Activated T-helper 2 cell treated with anti-CD3 and anti-CD28 coated beads, Interferon-gamma antibody, Interleukin-2, Interleukin-4, amounts not matched to agents 10 μg/mL and 5 μg/mL and 100 μg/mL, durations not matched to agents 14 hours and 24 hours and 36 hours (primary cell): ENCODE measurements at regions not wholly inside any gene's neighbourhood (a gene's known extent, or its start where the extent isn't known, plus 50 kb on each side); places are given as distances from the start of the nearest gene placed in this dataset.
"Not testable (repeated sequence)": the region's sequence is repeated elsewhere in the genome, so short reads cannot be mapped to it uniquely, and the experiment has no call there.

Source experiments
- DNase-seq: peaks from one replicate; pipeline ENCODE4 v3.0.0; 2021; ENCODE audit warnings: low spot score
- H3K27ac Mint-ChIP-seq: one replicate; pipeline ENCODE4 v1.8.0; 2021; ENCODE audit warnings: mixed read lengths
- H3K27me3 Mint-ChIP-seq: one replicate; pipeline ENCODE4 v1.8.0; 2021; ENCODE audit warnings: low read depth, mixed read lengths
- H3K36me3 Mint-ChIP-seq: one replicate; pipeline ENCODE4 v1.8.0; 2021; ENCODE audit warnings: low read depth, mixed read lengths
- H3K4me1 Mint-ChIP-seq: one replicate; pipeline ENCODE4 v1.8.0; 2021; ENCODE audit warnings: low read depth, mixed read lengths
- H3K4me3 Mint-ChIP-seq: one replicate; pipeline ENCODE4 v1.8.0; 2021; ENCODE audit warnings: low read depth, mild to moderate bottlenecking, moderate library complexity, mixed read lengths
- H3K9me3 Mint-ChIP-seq: one replicate; pipeline ENCODE4 v1.8.0; 2021; ENCODE audit warnings: mixed read lengths
- intact Hi-C: fragments of 100-400 bp; cut with micrococcal nuclease; formaldehyde crosslinking; loops from one replicate; pipeline ENCODE4 v1.15.1; 2023

DNA sequence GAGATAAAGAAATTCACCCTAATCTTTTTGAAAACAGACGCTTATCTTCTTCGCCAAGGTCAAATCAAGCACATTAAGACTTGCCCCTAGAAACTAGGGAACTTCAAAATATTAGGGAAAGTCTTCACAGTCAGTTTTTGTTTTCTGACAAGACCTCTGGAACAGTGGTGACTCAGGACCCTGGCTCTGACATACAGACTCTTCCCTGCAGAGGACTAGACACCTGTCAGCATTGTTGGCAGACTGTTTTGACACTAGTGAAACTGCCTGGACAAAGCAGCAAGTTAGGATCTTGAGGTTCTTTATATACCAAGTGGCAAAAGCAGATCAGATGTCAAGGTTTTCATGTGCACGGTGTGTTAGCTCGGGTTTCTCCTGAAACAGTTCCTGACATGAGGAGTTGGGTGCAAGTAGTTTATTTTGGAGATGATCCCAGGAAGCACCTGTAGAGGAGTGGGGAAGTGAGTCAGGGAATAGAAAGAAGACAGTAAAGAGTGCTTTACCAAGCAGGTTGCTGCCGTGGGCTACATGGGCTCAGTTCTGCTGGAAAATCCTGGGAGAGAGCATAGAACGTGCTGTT, 182.0 kb upstream of the IRX5 start:
- Mint-ChIP-seq H3K4me3 (no peak overlapping the region), H3K27ac (no peak overlapping the region), H3K36me3 (no peaks in the 10 kb centered on the region), H3K27me3 (no peaks in the 10 kb centered on the region), H3K9me3 (no peaks in the 10 kb centered on the region), H3K4me1 (no peaks in the 10 kb centered on the region)
- intact Hi-C loops, result no loop called here
- DNase-seq, result no peak

DNA sequence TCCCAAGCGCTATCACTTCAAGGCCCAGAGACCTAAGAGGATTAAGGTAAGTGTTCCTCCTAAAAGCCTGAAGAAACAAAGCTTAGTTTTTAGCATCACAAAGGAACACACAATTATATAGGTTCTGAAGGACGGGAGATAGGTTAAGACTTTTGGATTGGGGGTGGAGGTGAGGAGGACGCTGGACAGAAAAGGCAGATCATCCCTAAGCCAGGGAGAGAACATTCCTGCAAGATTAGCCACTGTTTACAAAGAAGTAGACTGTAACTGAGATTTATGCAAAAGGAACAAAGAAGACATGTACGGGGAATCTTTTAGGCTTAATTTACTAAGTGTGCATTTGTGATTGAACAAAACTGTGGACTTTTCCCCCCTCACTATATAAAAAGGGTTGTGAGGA, 184.1 kb upstream of the IRX5 start:
- H3K27ac Mint-ChIP-seq, result no peak overlapping the region
- H3K27me3 Mint-ChIP-seq, result no peaks in the 10 kb centered on the region
- H3K4me1 Mint-ChIP-seq, result no peaks in the 10 kb centered on the region
- H3K36me3 Mint-ChIP-seq, result no peaks in the 10 kb centered on the region
- H3K4me3 Mint-ChIP-seq, result no peak overlapping the region
- no peak for DNase-seq
- H3K9me3 Mint-ChIP-seq, result no peaks in the 10 kb centered on the region
- intact Hi-C loops, result no loop called here

DNA sequence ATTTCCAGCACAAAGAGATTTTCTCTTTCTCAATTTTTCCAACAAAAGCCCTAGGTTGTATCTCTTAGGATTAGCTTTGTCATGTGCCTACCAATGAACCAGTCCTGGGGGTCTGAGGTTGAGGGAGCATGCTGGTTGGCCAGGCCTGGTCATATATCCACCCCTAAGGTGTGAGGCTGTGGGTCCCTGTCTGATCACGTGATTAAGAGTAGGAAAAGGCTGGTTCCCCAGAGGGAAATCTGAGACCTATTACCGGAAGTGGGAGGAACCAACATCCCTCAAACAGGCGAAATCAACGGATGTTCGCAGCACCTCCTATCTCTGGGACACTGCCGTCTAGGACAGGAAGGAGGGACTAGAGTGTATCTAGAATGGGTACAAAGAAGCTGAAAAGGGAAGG, 185.7 kb upstream of the IRX5 start:
- no peak overlapping the region for H3K27ac Mint-ChIP-seq
- H3K36me3 Mint-ChIP-seq, result no peaks in the 10 kb centered on the region
- no peaks in the 10 kb centered on the region for H3K4me1 Mint-ChIP-seq
- intact Hi-C loops, result no loop called here
- DNase-seq, result no peak
- H3K27me3 Mint-ChIP-seq, result no peaks in the 10 kb centered on the region
- no peak overlapping the region for H3K4me3 Mint-ChIP-seq
- H3K9me3 Mint-ChIP-seq, result no peaks in the 10 kb centered on the region

DNA sequence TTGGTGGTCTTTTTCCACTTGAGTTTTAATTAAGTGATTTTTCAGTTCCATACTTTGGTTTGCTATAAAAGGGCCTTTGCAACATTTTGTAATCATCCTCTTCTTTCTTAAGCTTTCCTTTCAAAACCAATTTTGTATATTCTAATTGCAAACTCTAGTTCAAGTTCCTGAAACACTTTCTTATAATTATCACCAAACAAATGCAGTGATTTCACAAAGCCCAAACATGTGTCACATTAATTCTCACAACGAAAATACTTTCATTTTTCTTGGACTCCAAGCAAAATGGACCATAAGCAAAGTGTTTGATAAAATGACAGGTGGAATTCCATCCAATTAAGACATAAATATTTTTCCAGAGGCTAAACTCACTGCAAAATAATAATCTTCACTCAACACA, 188.2 kb upstream of the IRX5 start:
- H3K27ac Mint-ChIP-seq, result no peak overlapping the region
- no peaks in the 10 kb centered on the region for H3K36me3 Mint-ChIP-seq
- intact Hi-C loops, result no loop called here
- H3K9me3 Mint-ChIP-seq, result no peaks in the 10 kb centered on the region
- no peaks in the 10 kb centered on the region for H3K4me1 Mint-ChIP-seq
- no peak overlapping the region for H3K4me3 Mint-ChIP-seq
- H3K27me3 Mint-ChIP-seq, result no peaks in the 10 kb centered on the region
- no peak for DNase-seq

DNA sequence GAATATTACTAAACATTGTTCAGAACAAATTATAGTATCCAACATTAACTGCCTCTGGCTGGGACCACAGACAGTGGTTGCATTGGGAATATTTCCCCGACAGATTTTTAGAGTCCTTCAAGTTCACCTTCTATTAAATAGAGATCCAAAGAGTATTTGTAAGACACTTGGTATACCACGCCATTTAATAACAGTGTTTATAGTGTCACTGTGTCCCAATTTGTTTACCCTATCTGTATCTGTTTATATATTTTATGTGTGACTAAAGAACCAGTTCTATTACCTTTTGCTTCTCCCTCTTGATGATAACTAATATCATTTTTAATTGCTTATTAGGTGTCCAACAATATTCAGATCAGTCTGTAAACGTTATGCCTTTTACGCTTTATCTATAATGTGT, 191.3 kb upstream of the IRX5 start:
- no peak overlapping the region for H3K4me3 Mint-ChIP-seq
- intact Hi-C loops, result no loop called here
- no peak overlapping the region for H3K27ac Mint-ChIP-seq
- no peaks in the 10 kb centered on the region for H3K4me1 Mint-ChIP-seq
- H3K27me3 Mint-ChIP-seq, result no peaks in the 10 kb centered on the region
- no peak for DNase-seq
- no peaks in the 10 kb centered on the region for H3K36me3 Mint-ChIP-seq
- no peaks in the 10 kb centered on the region for H3K9me3 Mint-ChIP-seq

DNA sequence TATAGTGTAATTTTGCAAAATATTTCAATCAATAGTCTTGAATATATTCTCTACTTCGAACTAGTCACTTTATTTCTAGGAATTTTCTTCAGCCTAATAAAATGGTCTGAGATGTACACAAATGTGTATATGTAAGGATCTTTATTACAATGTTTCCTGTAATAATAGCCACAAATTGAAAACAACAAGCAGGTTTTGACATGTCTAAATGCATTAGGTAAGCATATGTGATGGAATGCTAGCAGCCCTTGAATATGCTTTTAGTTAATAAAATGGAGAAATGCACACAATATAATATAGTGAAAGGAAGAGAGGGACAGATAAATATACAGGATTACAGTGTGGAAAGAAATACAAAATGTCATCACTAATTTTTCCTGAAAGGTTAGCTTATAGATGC, 196.5 kb upstream of the IRX5 start:
- H3K27me3 Mint-ChIP-seq, result no peaks in the 10 kb centered on the region
- no peaks in the 10 kb centered on the region for H3K36me3 Mint-ChIP-seq
- intact Hi-C loops, result no loop called here
- H3K4me1 Mint-ChIP-seq, result no peaks in the 10 kb centered on the region
- no peak overlapping the region for H3K27ac Mint-ChIP-seq
- no peak overlapping the region for H3K4me3 Mint-ChIP-seq
- DNase-seq, result no peak
- H3K9me3 Mint-ChIP-seq, result no peaks in the 10 kb centered on the region

DNA sequence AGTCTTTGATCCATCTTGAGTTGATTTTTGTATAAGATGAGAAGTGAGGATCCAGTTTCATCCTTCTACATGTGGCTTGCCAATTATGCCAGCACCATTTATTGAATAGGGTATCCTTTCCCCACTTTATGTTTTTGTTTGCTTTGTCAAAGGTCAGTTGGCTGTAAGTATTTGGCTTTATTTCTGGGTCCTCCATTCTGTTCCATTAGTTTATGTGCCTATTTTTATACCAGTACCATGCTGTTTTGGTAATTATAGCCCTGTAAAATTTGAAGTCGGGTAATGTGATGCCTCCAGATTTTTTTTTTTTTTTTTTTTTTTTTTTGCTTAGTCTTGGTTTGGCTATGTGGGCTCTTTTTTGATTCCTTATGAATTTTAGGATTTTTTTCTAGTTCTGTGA, 203.0 kb upstream of the IRX5 start:
- H3K9me3 Mint-ChIP-seq, H3K4me1 Mint-ChIP-seq, DNase-seq, intact Hi-C loops, H3K27me3 Mint-ChIP-seq, H3K36me3 Mint-ChIP-seq, H3K4me3 Mint-ChIP-seq, H3K27ac Mint-ChIP-seq: not testable (repeated sequence)

DNA sequence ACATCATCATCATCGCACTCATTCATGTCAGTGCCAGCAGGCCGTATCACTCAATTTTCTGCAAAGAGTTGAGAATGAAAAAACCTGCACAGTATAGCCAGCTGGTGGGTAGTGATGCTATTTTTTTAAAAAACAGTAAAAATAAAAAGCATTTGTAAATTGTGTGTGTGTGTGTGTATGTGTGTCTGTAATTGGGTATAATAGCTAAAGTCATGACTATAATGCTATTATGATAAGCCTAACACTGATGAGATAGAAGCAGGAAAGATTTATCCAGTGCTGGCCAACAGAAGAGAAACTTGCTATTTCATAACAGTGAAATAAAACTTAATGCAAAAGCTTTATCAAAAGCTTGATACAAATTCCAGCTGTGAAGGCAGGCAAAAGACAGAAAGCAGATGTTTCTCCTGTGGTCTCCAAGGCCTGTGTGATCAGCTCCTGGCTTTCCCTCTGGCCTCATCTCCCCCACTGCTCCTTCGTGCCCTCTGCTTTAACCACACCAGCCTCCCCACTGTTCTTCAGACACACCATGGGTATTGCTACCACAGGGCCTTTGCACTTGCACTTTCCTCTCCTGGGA, 206.2 kb upstream of the IRX5 start:
- Mint-ChIP-seq H3K27me3 (no peaks in the 10 kb centered on the region), H3K27ac (no peak overlapping the region), H3K9me3 (no peaks in the 10 kb centered on the region), H3K36me3 (no peaks in the 10 kb centered on the region), H3K4me1 (no peaks in the 10 kb centered on the region), H3K4me3 (no peak overlapping the region)
- no peak for DNase-seq
- intact Hi-C loops, result no loop called here

DNA sequence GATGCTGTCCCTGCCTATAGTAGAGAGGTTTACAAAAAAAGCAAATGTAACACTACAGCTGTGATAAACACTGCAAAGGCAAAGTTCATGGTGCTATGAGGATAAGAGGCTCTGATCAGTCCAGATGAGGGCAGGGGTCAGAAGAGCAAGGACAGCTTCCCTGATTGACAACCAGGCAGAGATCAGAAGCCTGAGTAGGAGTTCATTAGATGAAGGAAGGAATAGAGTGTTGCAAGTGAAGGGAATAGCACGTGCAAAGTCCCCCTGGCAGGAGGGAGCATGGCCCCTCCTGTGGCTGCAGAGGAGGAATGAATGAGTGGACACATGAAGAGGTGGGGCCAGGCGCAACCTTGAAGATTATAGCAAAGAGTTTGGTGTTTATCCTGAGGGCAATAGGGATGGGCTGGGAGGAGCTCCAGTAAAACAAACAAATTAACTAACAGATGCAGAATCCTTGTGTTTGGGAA, 208.4 kb upstream of the IRX5 start:
- no peak overlapping the region for H3K4me3 Mint-ChIP-seq

DNA sequence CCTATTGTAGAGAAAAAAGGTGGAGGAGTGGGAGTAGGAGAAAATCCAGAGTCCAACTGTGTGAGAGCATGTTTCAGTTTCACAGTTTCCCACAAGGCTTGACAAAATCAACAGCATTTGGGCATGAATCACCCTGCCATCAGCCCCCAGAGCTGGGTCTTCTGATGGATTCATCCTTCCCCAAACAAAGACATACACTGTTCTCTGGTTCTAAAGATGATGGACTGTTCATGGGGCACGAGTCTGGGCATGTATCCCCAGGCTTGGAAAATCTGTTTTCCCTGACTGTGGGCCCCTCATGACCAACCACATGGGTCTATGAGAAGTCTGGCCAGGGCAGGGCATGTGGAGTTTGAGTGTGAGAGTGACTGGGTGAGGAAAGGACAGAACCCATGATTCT, 210.4 kb upstream of the IRX5 start:
- Mint-ChIP-seq H3K9me3 (no peaks in the 10 kb centered on the region), H3K27ac (no peak overlapping the region)
- intact Hi-C loops, result no loop called here

More for the DNA sequence above, 208.4 kb upstream of the IRX5 start:
- no peak for DNase-seq
- Mint-ChIP-seq H3K36me3 (no peaks in the 10 kb centered on the region), H3K9me3 (no peaks in the 10 kb centered on the region), H3K27me3 (no peaks in the 10 kb centered on the region), H3K27ac (no peak overlapping the region), H3K4me1 (no peaks in the 10 kb centered on the region)
- intact Hi-C loops, result no loop called here

DNA sequence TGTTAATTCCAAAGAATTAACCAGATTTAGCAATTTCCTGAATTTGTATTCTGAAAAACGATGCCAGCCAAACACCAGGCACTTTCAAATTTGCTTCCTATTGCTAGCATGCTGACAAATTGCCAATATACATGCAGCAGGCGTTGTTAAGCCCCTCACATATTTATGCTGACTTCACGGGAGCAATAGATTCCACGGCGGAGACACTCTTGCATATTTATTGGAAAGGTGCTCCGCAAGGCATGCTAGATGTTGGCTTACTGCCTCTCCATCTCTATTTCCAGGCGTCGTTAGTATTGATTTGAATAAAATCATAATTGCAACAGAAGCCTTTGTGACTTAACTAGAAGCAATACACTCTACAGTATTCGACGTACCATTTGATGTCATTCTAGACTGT, 211.0 kb upstream of the IRX5 start:
- intact Hi-C loops, result no loop called here
- Mint-ChIP-seq H3K27me3 (no peaks in the 10 kb centered on the region), H3K4me1 (no peaks in the 10 kb centered on the region), H3K27ac (no peak overlapping the region), H3K4me3 (no peak overlapping the region), H3K9me3 (no peaks in the 10 kb centered on the region), H3K36me3 (no peaks in the 10 kb centered on the region)
- no peak for DNase-seq

More for the DNA sequence above, 210.4 kb upstream of the IRX5 start:
- no peak overlapping the region for H3K4me3 Mint-ChIP-seq
- no peak for DNase-seq
- H3K4me1 Mint-ChIP-seq, result no peaks in the 10 kb centered on the region
- no peaks in the 10 kb centered on the region for H3K27me3 Mint-ChIP-seq
- H3K36me3 Mint-ChIP-seq, result no peaks in the 10 kb centered on the region

DNA sequence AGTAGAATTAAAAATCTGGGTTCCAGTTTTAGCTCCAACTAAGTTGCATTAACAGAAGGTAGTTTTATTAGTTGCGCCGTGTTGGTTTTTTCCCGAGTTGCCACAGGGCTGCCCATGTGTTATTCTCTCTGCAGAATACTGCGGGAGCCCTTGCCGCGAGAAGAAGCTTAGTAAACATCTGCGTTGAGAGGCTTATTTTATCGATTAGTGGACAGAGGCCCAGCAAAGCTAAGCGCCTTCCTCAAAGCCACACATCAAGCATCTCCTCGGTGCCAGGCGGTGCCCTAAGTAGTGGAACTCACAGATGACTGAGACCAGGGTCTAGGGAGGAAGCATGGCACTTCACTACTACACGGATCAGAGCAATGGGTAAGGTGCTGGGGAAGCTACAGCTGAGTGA, 212.3 kb upstream of the IRX5 start:
- intact Hi-C loops, result no loop called here
- no peaks in the 10 kb centered on the region for H3K27me3 Mint-ChIP-seq
- no peaks in the 10 kb centered on the region for H3K4me1 Mint-ChIP-seq
- no peak overlapping the region for H3K4me3 Mint-ChIP-seq
- no peak for DNase-seq
- H3K36me3 Mint-ChIP-seq, result no peaks in the 10 kb centered on the region
- H3K27ac Mint-ChIP-seq, result no peak overlapping the region
- H3K9me3 Mint-ChIP-seq, result no peaks in the 10 kb centered on the region

DNA sequence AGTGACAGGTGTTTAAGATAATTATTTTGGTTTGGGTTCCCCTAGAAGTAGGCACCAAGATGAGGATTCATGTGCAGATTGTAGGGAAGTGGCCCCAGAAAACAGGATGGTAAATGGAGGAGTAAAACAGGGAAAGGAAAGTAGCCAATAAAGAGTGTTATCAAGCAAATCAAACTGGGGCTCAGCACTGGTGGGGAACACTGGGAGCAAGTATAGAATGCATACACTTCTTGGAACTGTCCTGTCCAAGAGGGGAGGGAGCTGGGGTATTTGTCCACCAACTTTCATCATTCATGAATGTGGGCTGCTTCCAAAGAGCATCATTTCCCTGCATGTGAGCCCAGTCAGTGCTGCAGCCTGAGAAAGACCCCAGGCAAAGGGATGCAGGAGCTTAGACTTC, 215.7 kb upstream of the IRX5 start:
- Mint-ChIP-seq H3K4me3 (no peak overlapping the region), H3K27me3 (no peaks in the 10 kb centered on the region), H3K9me3 (no peaks in the 10 kb centered on the region), H3K27ac (no peak overlapping the region), H3K4me1 (no peaks in the 10 kb centered on the region), H3K36me3 (no peaks in the 10 kb centered on the region)
- DNase-seq, result no peak
- intact Hi-C loops, result no loop called here

DNA sequence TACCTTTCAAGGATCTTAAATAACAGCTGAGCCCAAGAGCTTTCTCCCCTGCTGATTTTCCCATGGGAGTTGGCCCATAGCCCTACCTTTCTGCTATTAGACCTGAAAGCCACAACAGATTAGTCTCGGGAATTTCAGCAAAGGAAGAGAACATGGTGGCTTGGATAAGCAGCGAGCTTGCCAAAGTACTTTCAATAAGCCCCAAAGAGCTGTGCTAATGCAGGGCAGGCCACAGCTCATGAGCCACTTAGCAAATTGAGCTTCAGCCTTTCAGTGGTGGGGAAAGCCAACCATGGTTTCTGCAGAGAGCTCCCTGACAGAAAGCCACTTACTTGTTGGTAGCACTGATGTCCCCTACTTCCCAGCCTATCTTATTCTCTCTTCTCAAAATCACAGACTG, 217.8 kb upstream of the IRX5 start:
- H3K36me3 Mint-ChIP-seq, result no peaks in the 10 kb centered on the region
- H3K27me3 Mint-ChIP-seq, result no peaks in the 10 kb centered on the region
- H3K9me3 Mint-ChIP-seq, result no peaks in the 10 kb centered on the region
- H3K4me3 Mint-ChIP-seq, result no peak overlapping the region
- H3K4me1 Mint-ChIP-seq, result no peaks in the 10 kb centered on the region
- H3K27ac Mint-ChIP-seq, result no peak overlapping the region
- intact Hi-C loops, result no loop called here
- no peak for DNase-seq
